ENCODE measurements at regions not wholly inside any gene's neighbourhood (a gene's known extent, or its start where the extent isn't known, plus 50 kb on each side); places are given as distances from the start of the nearest gene placed in this dataset.
A peak's percentile ranks its signal among the peaks of the same experiment; 100 is the strongest.

DNA sequence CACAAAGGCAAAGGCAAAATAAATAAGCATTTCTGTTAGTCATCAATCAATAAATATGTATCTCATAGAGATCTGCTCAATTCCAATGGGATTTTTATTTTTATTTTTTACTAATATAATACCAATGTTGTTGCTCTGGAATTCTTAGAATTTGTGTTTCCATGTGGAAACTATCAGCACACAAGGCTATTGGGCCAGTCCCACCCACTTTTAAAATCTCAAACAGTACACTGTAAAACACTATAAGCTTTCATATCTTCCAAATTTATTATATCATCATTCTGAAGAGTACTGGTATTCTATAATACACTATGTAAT, 563.8 kb upstream of the MARCKS start:
- intact Hi-C loops (cut with micrococcal nuclease): no loop called here
- Histone ChIP-seq H3K27me3 (ENCODE audit: low read depth) (no peaks in the 10 kb centered on the region), H3K4me3 (no peak overlapping the region), H3K9me3 (replicated peaks) (no peaks in the 10 kb centered on the region), H3K4me1 (no peaks in the 10 kb centered on the region), H3K36me3 (no peaks in the 10 kb centered on the region), H3K27ac (replicated peaks) (no peak overlapping the region)
- TF ChIP-seq, protein P1, sequence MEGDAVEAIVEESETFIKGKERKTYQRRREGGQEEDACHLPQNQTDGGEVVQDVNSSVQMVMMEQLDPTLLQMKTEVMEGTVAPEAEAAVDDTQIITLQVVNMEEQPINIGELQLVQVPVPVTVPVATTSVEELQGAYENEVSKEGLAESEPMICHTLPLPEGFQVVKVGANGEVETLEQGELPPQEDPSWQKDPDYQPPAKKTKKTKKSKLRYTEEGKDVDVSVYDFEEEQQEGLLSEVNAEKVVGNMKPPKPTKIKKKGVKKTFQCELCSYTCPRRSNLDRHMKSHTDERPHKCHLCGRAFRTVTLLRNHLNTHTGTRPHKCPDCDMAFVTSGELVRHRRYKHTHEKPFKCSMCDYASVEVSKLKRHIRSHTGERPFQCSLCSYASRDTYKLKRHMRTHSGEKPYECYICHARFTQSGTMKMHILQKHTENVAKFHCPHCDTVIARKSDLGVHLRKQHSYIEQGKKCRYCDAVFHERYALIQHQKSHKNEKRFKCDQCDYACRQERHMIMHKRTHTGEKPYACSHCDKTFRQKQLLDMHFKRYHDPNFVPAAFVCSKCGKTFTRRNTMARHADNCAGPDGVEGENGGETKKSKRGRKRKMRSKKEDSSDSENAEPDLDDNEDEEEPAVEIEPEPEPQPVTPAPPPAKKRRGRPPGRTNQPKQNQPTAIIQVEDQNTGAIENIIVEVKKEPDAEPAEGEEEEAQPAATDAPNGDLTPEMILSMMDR (IDR thresholded peaks at IDR 0.05; ENCODE audit: borderline replicate concordance): no peak
- DNase-seq: no peak

DNA sequence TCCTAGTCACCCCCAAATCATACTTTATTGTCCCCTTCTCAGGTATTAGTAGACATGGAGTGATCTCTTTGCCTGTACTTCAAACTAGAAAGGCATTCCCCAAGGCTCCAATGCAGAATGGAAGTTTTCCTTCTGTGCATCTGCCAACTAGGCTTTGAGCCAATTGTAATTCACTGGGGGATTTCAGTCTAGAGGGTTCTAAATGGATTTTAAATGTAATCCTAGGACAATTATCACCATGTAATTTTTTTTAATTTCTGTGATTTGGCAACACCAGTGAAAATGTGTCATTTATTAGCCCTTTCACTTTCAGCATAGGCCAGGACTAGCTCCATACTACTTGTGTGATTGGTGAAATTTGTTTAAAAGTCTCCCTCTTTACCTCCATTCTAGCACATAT, 557.6 kb upstream of the MARCKS start:
- H3K36me3 ChIP-seq: no peaks in the 10 kb centered on the region
- no peaks in the 10 kb centered on the region for H3K4me1 ChIP-seq
- TF ChIP-seq, protein P1 (IDR thresholded peaks at IDR 0.05; ENCODE audit: borderline replicate concordance): no peak
- intact Hi-C loops (cut with micrococcal nuclease): no loop called here
- H3K9me3 ChIP-seq (replicated peaks): no peaks in the 10 kb centered on the region
- no peak for DNase-seq
- H3K27me3 ChIP-seq (ENCODE audit: low read depth): no peaks in the 10 kb centered on the region
- H3K27ac ChIP-seq (replicated peaks): no peak overlapping the region
- H3K4me3 ChIP-seq: no peak overlapping the region

DNA sequence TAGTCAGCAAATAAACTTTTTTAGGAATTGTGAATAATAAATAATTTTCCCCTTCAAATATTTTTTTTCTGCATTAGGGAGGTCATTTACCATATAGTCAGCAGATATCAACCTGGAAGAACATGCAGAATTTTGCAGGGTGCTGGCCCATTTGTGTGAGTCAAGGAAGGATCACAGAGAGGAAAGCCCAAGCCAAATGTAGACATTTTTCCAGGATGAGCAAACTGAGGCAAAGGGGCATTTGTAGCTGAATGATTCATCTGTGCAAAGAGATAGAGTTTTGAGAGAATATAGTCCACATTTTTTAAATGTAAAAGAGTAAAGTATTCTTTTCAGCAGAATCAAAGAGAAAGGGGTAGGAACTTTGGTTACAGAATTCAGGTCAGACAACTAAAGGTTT, 555.5 kb upstream of the MARCKS start:
- Histone ChIP-seq H3K27ac (replicated peaks) (no peak overlapping the region), H3K9me3 (replicated peaks) (no peaks in the 10 kb centered on the region), H3K27me3 (ENCODE audit: low read depth) (no peaks in the 10 kb centered on the region), H3K4me3 (no peak overlapping the region), H3K4me1 (no peaks in the 10 kb centered on the region), H3K36me3 (no peaks in the 10 kb centered on the region)
- no peak for DNase-seq
- intact Hi-C loops (cut with micrococcal nuclease): no loop called here
- TF ChIP-seq, protein P1 (IDR thresholded peaks at IDR 0.05; ENCODE audit: borderline replicate concordance): no peak

DNA sequence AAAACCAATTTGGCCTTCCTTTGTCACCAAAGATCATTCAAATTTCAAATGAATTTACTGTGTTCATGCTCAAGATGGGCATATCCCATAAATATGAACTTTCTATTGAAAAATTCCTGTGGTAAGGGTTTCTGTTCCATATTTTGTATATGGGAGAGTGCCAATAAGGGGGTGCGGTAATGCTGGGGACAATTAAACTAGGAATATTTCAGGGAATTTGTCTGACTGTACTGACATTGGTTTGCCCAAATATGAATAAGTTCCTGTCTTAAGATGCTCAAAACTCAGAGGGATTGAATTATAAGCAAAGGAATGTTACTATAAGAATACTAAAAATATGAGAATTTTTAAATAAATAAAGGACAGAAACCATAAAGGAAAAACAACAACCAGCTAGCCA, 553.0 kb upstream of the MARCKS start:
- Histone ChIP-seq H3K4me3 (no peak overlapping the region), H3K9me3 (replicated peaks) (no peaks in the 10 kb centered on the region), H3K27ac (replicated peaks) (no peak overlapping the region), H3K27me3 (ENCODE audit: low read depth) (no peaks in the 10 kb centered on the region), H3K4me1 (no peaks in the 10 kb centered on the region), H3K36me3 (no peaks in the 10 kb centered on the region)
- intact Hi-C loops (cut with micrococcal nuclease): no loop called here
- no peak for DNase-seq
- TF ChIP-seq, protein P1 (IDR thresholded peaks at IDR 0.05; ENCODE audit: borderline replicate concordance): no peak

DNA sequence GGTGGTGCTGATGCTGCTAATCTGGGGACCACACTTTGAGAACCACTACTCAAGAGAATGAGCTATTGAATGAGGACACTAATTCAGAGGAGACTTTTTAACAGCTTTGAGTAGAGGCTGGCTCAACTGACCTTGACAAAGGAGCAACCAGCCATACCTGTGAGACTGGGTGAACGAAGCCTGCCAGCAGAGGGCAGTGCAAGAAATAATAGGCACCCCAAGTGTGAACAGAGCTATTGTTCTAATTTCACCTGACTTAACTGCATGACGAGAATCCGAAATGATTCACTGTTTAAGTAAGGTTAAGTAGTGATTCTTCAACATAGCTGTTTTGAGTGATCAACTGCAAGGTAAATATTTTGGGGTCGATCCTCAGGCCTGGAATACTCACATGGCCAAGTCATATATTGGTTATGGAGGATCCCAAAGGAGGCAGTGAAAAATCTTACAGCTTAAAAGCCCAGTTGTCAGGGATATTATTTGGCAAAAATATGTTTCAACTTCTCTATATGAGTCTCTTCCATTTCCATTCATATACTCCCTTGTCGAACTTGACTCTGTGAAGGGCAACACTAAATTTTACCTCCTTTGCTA, 550.5 kb upstream of the MARCKS start:
- intact Hi-C loops (cut with micrococcal nuclease): no loop called here
- TF ChIP-seq, protein P1 (IDR thresholded peaks at IDR 0.05; ENCODE audit: borderline replicate concordance): peak; percentile 80
- H3K36me3 ChIP-seq: no peaks in the 10 kb centered on the region
- H3K4me3 ChIP-seq: no peak overlapping the region
- peak; percentile 60 for DNase-seq
- no peaks in the 10 kb centered on the region for H3K27me3 ChIP-seq (ENCODE audit: low read depth)
- H3K9me3 ChIP-seq (replicated peaks): no peaks in the 10 kb centered on the region
- no peak overlapping the region for H3K27ac ChIP-seq (replicated peaks)
- H3K4me1 ChIP-seq: no peaks in the 10 kb centered on the region

DNA sequence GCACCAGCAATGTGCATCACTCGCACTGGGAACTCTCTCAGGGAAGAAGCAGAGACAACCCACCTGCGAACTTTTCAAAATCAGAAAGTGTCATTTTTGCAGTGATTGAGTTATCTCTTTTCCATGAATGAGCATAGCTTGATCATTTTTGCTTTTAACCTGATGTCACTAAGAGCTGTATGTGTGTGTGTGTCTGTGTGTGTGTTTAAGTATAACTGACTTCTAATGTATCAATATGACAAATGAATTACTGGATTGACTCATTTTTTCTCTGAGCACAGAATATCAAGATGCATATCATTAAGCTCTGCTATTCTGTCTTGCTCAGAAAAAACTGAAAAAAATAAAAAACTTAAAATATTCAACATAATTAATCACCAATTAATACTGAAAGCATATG, 548.9 kb upstream of the MARCKS start:
- no peak overlapping the region for H3K4me3 ChIP-seq
- intact Hi-C loops (cut with micrococcal nuclease): no loop called here
- no peaks in the 10 kb centered on the region for H3K36me3 ChIP-seq
- TF ChIP-seq, protein P1 (IDR thresholded peaks at IDR 0.05; ENCODE audit: borderline replicate concordance): no peak
- no peak for DNase-seq
- H3K27ac ChIP-seq (replicated peaks): no peak overlapping the region
- H3K27me3 ChIP-seq (ENCODE audit: low read depth): no peaks in the 10 kb centered on the region
- no peaks in the 10 kb centered on the region for H3K9me3 ChIP-seq (replicated peaks)
- no peaks in the 10 kb centered on the region for H3K4me1 ChIP-seq

Data from left ventricle myocardium inferior (tissue), 1 donor.